ENCODE measurements at regions not wholly inside any gene's neighbourhood (a gene's known extent, or its start where the extent isn't known, plus 50 kb on each side); places are given as distances from the start of the nearest gene placed in this dataset.

DNA sequence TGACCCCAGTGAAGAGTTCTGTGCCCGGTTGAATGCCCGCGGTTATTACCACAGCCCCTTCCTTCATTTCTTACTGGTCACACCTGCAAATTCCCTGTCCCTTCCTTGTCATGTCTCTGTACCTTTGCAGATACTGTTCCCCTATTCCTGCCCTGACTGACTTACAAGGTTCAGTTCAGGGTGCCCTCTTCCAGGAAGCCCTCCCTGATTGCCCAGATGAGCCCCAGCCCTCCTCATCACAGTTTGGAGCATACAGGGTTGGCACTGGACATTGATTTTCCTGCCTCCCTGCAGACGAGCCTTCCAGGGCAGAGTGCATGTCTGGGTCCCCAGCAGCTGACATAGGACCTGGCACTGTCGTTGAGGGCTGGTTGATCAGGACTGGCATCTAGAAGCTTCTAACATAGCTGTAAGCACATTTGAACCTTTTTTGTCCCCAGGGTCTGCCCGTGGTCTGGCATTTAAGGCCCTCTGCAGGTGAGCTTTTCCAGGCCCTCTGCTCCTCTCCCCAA, 70.4 kb upstream of the SHISAL1 start:
- no peaks in the 10 kb centered on the region for H3K79me2 ChIP-seq (ENCODE audit: control insufficient read depth, insufficient read depth, low read length)
- no peak for DNase-seq (ENCODE audit: low read depth, low spot score)

DNA sequence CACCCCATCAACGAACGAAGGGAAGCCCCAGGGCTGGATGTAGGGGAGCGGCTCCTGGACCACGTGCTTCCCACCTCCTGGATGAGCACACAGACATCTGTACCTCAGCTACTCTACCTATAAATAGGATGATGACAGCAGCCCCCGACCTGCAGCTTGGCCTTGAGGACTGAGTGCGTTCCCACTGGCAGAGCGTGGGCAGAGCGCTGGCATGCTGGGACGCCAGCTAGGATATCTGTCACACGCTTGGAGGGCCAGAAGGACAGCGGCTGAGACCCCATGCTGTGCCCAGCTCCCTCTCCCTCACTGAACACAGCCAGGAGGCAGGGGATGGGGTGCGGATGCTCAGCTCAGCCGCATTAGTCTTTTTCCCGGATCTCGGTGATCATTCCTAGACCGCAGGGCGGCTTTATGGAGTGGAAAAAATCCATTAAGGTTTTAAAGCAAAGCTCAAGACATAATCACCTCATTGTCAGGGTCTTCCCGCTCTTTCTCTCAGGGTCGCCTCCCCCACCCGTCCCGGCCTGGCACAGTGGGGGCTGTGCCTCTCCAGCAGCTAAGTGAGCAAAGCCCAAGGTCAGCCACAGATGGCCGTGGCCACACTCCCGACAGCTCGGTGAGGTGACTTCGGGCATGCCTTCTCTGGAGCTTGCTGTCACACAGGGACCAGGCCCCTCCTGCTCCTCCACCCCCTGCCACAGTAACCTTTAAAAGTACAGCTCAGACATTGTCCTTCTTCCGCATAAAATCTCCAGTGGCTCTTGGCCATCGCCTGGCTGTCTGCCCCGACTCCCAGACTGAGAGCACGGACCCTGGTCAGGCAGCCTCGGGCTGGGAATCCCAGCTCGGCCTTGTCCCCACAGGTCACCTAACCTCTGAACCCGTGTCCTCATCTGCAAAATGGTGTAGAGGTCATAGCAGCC, 69.6 kb upstream of the SHISAL1 start:
- Histone ChIP-seq H3K27me3 (ENCODE audit: control insufficient read depth, extremely low read depth, insufficient read depth, low read length) (peaks cover 24% of the 10 kb centered on the region), H3K27ac (ENCODE audit: control insufficient read depth, insufficient read depth, low read length) (no peak overlapping the region), H3K4me2 (ENCODE audit: control insufficient read depth, extremely low read depth, insufficient read depth, low read depth, low read length) (no peak overlapping the region), H2AFZ (ENCODE audit: control insufficient read depth, low read length) (no peak overlapping the region), H3K4me3 (ENCODE audit: control insufficient read depth in 2 of 3, extremely low read depth in 1 of 3, insufficient read depth in 2 of 3, low read depth in 1 of 3, low read length in 3 of 3) (no peak overlapping the region), H3K9me3 (ENCODE audit: control insufficient read depth, low read depth, low read length) (no peaks in the 10 kb centered on the region), H3K9ac (ENCODE audit: control insufficient read depth, extremely low read depth, insufficient read depth, low read length) (no peak overlapping the region), H3K9me1 (ENCODE audit: control insufficient read depth, extremely low read depth, insufficient read depth, low read length) (no peaks in the 10 kb centered on the region), H3K4me1 (ENCODE audit: control insufficient read depth, extremely low read depth, insufficient read depth, low read length) (no peaks in the 10 kb centered on the region), H3K79me2 (ENCODE audit: control insufficient read depth, insufficient read depth, low read length) (no peaks in the 10 kb centered on the region), H3K36me3 (ENCODE audit: control insufficient read depth in 2 of 2, extremely low read depth in 1 of 2, insufficient read depth in 2 of 2, low read length in 2 of 2) (no peaks in the 10 kb centered on the region), H4K20me1 (ENCODE audit: control insufficient read depth, extremely low read depth, insufficient read depth, low read length) (no peaks in the 10 kb centered on the region)
- TF ChIP-seq EZH2 (IDR thresholded peaks at IDR 0.05; ENCODE audit: low read length) (no peak), CTCF (optimal IDR thresholded peaks at IDR 0.05 in 1 of 3, IDR thresholded peaks at IDR 0.05 in 1 of 3, conservative IDR thresholded peaks at IDR 0.05 in 1 of 3; ENCODE audit: extremely low read depth in 1 of 3, insufficient read depth in 2 of 3, low read length in 3 of 3) (no peak)
- dilution Hi-C loops (cut with MboI; ENCODE audit: extremely low pct_ligation_motif_present, low sequenced_read_pairs), result no loop called here
- no peak for DNase-seq (ENCODE audit: low read depth, low spot score)
- FAIRE-seq, result no peak

More for the DNA sequence above, 70.4 kb upstream of the SHISAL1 start:
- Histone ChIP-seq H3K4me1 (ENCODE audit: control insufficient read depth, extremely low read depth, insufficient read depth, low read length) (no peaks in the 10 kb centered on the region), H3K4me2 (ENCODE audit: control insufficient read depth, extremely low read depth, insufficient read depth, low read depth, low read length) (no peak overlapping the region), H3K4me3 (ENCODE audit: control insufficient read depth in 2 of 3, extremely low read depth in 1 of 3, insufficient read depth in 2 of 3, low read depth in 1 of 3, low read length in 3 of 3) (no peak overlapping the region), H3K9me1 (ENCODE audit: control insufficient read depth, extremely low read depth, insufficient read depth, low read length) (no peaks in the 10 kb centered on the region), H3K9me3 (ENCODE audit: control insufficient read depth, low read depth, low read length) (no peaks in the 10 kb centered on the region), H3K27ac (ENCODE audit: control insufficient read depth, insufficient read depth, low read length) (no peak overlapping the region), H3K27me3 (ENCODE audit: control insufficient read depth, extremely low read depth, insufficient read depth, low read length) (peaks cover 29% of the 10 kb centered on the region), H2AFZ (ENCODE audit: control insufficient read depth, low read length) (no peak overlapping the region), H3K9ac (ENCODE audit: control insufficient read depth, extremely low read depth, insufficient read depth, low read length) (no peak overlapping the region), H4K20me1 (ENCODE audit: control insufficient read depth, extremely low read depth, insufficient read depth, low read length) (no peaks in the 10 kb centered on the region), H3K36me3 (ENCODE audit: control insufficient read depth in 2 of 2, extremely low read depth in 1 of 2, insufficient read depth in 2 of 2, low read length in 2 of 2) (no peaks in the 10 kb centered on the region)
- no peak for FAIRE-seq
- TF ChIP-seq EZH2 (IDR thresholded peaks at IDR 0.05; ENCODE audit: low read length), result no peak
- no peak for TF ChIP-seq CTCF (optimal IDR thresholded peaks at IDR 0.05 in 1 of 3, IDR thresholded peaks at IDR 0.05 in 1 of 3, conservative IDR thresholded peaks at IDR 0.05 in 1 of 3; ENCODE audit: extremely low read depth in 1 of 3, insufficient read depth in 2 of 3, low read length in 3 of 3)
- dilution Hi-C loops (cut with MboI; ENCODE audit: extremely low pct_ligation_motif_present, low sequenced_read_pairs), result no loop called here
